ENCODE measurements at regions not wholly inside any gene's neighbourhood (a gene's known extent, or its start where the extent isn't known, plus 50 kb on each side); places are given as distances from the start of the nearest gene placed in this dataset.

DNA sequence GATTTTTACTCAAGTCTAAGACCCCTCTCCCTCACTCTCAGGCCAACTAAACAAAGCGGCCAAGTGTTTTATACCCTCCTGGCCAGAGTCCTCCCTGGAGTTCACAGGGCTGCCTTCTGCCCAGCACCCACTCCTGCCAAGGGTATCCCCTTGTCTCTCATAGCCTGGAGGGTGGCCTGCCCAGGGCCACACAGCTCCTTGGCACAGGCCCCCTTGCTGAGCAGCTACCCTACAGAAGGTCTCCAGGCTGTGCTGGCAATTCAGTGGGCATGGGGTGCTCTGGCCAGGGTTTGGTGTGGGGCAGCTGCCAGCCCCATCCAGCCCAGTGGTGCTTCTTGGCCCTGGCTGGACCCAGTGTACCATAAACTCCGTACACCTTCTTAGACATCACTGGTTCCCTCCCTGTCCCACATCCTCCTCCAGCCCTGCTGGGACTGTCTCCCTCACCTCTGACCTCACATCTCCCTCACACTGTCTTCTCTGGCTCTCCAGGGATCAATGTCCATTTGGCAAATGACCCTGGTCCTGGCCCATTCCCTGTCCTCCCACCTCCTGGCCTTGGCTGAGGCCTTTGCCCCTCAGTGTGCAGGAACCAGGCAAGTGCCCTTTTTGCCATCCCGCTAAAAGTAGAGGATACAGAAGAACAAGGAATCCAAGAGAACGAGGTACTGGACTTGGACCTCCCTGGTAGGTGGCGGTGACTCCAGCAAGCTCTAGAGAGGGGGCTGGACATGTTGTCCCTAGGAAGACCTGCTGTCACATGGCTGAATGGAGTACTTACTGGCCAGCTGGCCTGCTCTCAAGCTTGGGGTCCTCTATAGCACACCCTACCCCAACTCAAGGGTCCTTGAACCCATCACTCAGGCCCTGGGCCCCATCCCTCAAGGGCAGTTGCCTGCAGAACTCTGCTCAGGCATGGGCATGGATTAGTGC lies 50.0 kb upstream of the TRPM1 start:
- DNase-seq, result no peak

DNA sequence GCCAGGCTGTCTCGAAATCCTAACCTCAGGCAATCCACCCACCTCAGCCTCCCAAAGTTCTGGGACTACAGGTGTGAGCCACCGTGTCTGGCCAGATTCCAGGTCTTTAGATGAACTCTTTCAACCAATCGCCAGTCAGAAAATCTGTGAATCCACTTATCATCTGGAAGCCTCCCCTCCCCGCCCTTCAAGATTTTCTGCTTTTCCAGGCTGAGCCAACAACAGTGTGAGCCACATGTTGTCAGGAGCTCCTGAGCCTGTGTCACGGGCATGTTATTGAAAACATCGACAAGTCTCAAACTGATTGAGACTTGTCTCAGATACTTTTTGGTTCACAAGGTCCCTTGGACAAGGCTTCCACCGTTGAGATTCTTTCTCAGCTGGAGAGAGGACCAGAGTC lies 52.0 kb upstream of the TRPM1 start:
- DNase-seq, result no peak

DNA sequence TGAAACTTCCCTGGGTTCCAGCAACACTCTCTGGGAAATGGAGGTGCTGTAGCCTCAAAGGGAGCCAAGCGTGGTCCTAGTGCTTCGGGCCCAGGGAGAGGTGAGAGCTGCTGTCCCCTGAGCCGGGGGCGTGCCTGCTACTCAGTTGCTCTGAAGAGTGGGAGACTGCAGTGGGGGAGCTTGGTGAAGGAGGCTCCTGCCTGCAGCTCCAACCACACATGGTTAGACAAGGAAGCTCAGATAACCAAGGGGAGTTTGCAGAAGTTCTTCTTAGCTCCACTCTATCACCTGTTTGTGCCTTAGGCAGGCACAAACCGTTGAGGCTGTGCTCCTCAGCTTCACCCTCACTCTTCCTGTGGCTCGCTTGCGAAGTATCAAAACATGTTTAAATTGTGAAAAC lies 53.6 kb upstream of the TRPM1 start:
- DNase-seq, result no peak

DNA sequence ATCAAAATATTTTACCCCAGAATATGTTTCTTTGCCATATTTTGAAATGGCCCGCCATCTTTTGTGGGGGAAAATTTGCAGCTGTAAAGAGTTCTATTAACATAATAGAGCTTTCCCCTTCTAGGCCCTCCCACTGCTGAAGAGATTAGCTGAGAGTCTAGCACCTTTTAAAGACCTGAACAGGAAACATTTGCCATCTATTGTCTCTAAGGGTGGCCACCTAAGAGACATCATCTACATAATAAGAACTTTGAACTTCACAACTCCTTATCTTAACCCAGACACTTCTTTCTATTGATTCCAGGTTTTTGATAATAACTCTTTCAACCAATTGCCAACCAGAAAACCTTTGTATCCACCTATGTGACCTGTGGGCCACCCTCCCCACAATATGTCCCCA lies 54.7 kb upstream of the TRPM1 start:
- no peak for DNase-seq

DNA sequence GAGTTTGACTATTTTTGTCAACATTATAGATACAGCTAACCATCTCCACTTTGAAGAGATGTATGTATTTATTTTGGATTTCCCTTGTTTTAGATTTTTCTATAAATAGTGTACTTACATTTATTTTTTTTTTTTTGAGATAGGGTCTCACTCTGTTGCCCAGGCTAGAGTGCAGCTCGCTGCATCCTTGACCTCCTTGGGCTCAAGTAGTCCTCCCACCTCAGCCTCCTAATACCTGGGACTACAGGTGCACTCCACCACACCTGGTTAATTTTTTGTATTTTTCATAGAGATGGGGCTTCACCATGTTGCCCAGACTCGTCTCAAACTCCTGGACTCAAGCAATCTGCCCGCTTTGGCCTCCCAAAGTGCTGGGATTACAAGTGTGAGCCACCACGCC lies 55.3 kb upstream of the TRPM1 start:
- no peak for DNase-seq

GRCh38 chr15:31157644-31158069 lies 56.1 kb upstream of the TRPM1 start:
- DNase-seq, result peak; percentile 75

DNA sequence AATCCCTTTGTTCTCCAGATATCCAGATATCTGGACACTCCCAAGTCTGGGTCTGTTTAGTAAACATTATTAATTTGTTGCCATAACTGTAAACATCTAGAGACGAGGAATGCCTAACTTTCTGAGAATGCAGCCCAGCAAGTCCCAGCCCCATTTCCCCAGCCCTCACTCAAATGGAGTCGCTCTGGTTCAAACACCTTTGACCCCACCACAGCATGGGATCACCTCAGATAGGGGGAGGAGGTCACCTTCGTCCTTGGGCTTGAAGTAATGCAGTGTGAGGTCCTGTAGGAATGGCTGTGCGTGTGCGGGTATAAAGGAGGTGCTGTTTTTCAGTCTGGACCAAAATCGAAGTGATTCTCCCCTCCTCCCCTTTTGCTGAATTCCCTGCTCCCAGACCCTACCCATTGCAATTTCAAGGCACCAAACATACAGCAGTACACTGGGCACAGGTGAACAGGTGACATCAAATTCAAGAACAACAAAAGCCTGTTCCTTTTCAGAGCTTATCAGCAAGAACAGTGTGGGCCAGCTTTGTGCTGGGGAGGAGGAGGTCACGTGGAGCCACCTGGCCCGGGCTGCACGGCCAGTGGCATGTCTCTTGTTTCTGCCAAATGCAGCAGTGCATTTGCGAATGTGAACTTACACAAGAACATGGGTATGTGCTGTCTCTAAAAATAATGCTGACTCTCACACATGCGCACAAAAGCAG lies 57.5 kb upstream of the TRPM1 start:
- peak; percentile 73 for DNase-seq

- DNase-seq, result no peak
These were observed 58.3 kb upstream of the TRPM1 start for GRCh38 chr15:31159837-31160236.

DNA sequence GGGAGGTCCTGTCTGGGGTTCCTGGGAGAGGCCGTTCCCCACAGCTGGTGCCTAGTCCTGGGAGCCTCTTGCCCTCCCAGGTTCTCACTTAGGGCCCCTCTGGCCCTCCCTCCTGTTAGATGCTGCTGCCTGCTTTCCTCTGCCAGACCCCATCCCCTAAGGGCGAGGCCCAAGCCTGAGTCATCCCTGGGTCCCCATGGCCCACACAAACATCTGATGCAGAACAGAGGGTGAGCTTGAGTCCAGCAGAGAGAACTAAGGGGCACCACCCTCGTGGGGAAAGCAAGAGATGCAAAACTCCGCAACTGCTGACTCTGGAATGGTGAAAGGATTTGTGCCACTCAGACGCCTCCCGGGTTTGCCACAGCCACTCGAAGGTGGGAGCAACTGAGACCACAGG lies 58.8 kb upstream of the TRPM1 start:
- no peak for DNase-seq

- no peak for DNase-seq
These were observed 59.4 kb upstream of the TRPM1 start for GRCh38 chr15:31160740-31161495.

GRCh38 chr15:31161951-31162350 lies 60.4 kb upstream of the TRPM1 start:
- no peak for DNase-seq

DNA sequence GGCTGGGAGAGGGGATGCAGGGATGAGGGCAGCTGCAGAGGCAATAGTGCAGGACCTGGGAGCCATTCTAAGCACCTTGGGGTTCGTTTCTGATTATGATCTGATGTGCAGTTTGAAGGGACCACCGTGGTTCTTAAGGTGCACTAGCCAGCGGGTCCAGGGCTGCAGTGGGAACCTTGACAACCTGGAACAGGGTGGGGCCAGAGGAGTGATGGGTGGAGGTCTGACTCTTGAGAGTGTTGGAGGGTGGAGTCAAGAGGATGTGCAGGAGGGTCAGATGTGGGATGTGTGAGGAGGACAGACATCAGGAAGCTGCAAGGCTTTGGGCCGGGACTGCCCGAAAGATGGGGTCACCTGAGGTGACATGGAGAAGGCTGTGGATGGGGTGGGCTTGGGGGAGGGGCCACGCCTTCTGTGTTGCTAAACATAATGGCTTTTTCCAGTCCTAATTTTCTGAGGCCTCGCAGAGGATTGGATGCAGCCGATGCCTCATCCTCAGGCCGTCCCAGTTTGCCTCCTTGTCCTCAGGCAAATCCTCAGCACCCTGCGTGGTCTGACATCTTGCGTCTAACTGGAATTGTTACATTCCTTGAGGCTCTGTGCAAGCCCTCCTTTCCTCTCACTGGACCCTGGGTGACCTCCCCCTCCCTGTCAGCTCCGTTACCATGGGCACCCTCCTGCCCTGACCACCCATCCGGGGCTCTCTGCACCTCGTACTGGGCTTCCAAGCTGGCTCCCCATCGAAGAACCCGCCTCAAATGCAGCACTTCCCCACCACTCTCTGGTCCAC lies 61.4 kb upstream of the TRPM1 start:
- DNase-seq, result no peak

- no peak for DNase-seq
These were observed 62.4 kb upstream of the TRPM1 start for GRCh38 chr15:31163769-31164572.

DNA sequence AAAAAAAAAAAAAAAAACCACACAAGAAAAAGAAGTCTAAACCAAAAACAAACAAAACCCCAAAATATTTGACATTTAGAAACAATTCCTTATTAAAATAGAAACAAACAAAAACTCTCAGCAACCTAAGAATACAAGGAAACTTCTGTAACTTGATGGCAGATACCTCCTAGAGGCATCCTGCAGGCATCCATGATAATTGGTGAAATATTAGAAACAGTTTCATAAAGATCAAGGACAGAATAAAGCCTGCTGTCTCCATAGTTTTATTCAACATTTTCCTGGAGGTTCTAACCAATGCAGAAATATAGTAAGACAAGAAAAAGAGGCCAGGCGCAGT lies 63.0 kb upstream of the TRPM1 start:
- DNase-seq, result no peak

DNA sequence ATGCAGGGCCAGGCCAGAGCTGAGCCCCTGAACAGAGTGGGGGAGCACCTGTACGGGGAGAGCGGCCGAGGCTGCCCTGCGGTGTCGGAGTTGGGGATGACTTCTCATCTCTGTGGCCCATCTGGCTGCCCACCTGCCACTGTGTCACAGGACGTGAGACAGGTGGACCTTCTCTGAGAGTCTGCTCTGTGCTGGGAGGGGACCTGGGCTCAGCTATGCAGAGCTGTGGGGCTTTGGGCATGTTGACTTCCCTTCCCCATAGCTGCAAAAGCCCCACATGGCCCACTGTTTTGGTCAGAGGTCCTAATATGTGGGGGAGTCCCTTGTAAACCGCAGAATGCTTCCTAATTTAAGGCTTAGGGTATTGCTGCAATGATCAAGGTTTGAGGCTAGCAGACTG lies 68.0 kb upstream of the TRPM1 start:
- DNase-seq, result no peak

- DNase-seq, result no peak
These were observed 70.2 kb upstream of the TRPM1 start for GRCh38 chr15:31171731-31172130.

DNA sequence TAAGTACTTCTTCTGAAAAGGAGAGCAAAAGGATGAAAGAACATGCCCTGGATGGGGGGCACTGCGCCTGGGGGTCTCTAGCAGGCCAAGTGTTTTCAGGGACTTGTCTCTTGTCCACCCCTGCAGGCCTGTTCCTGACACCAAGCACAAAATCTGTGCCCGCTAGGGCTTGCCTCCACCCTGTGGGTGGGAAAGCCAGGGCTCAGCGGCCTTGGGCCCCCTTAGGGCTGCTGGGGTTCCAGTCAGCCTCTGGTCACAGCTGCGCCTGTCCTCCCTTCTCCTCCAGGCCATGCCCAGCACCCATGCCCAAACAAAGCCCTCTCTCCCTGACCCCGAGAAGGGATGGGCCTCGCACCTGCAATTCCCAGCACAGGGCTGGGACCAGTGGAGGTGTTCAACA lies 71.1 kb upstream of the TRPM1 start:
- no peak for DNase-seq

DNA sequence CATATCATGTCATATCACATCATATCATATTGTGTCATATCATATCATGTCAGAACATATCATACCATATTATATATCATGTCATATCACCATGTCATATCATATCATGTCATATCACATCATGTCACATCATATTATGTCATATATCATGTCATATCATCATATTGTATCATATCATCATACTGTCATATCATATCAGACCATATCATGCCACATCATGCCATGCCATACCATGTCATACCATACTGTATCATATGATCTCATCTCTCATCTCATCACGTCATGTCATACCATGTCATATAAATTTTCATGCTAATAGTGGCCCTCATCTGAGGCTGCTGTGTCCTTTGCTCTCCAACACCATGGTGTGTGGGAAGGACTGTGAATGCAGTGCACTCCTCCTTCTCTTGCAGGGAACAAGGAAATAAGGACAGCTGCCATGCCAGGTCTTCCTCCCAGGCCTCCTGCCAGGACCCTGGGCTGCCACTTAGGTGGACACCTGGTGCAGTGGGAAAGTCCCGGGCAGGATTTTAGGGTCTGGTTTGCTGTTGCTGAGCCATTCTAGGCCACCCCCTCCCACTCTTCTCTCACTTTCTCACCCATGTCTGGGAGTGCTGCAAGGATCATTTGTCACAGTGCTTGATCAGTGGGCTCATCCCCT lies 72.4 kb upstream of the TRPM1 start:
- no peak for DNase-seq

DNA sequence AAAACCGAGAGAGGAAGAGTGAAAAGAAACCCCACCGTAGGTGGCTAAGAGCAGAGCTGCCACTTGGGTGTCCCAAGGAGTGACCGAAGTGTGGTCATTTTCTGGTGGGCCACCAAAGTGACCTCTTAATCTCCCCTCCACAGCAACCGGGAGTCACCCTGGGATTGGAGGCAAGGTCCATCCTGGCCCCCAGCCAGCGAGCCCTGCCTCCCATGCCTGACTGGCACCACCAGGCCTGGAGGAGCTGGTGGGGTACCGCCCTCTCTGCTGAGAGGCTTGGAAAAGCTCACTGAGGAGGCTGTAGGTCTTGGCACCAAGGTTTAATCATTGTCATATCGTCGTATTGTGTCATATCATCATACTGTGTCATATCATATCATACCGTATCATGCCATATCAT lies 74.0 kb upstream of the TRPM1 start:
- no peak for DNase-seq

- DNase-seq, result no peak
These were observed 76.4 kb upstream of the TRPM1 start for GRCh38 chr15:31177951-31178350.

DNA sequence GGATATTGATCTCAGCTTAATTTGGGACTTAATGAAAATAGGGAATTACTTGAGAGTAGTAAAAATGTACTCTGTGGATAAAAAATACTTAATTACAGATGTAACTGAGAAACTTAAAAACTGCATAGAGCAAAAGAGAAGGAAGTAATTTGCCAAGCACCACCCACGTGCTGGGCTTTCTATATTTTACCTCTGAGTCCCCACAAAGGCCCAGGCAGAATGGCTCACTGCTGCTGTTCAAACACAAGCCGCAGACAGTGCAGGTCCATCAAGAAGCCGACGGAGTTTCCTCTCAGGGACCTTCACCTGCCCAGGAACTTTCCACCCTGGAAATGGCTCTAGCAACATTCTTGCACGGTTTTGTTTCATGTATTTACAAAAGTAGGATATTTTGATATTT lies 77.2 kb upstream of the TRPM1 start:
- no peak for DNase-seq

All from NCI-H146 (cell line).